H1 (cell line): ENCODE measurements at regions not wholly inside any gene's neighbourhood (a gene's known extent, or its start where the extent isn't known, plus 50 kb on each side); places are given as distances from the start of the nearest gene placed in this dataset.

ENCODE experiments used
- CTCF ChIA-PET: fragments of 300-600 bp; sonication (Branson Sonifier 250); formaldehyde crosslinking; loops from one replicate; lab custom pipeline; 2021; ENCODE audit not compliant: partially characterized antibody; lab: Charles Lee
- POLR2A ChIA-PET: fragments of 300-600 bp; sonication (Branson Sonifier 250); formaldehyde crosslinking; loops from one replicate; lab custom pipeline; 2021; ENCODE audit warnings: inconsistent platforms; ENCODE audit not compliant: partially characterized antibody; lab: Charles Lee
- DNase-seq, 2 experiments: peaks; one replicate each; pipeline versions ENCODE4 v3.0.0 to v3.0.0-alpha.2; 2010 to 2022; ENCODE audit warnings: low spot score in 2 of 2, low read depth in 1 of 2, mixed read lengths in 1 of 2
- FAIRE-seq: peaks from 2 replicates; lab custom pipeline; 2011; peaks lifted over from hg19 to GRCh38; lab: Jason Lieb, UNC
- H2AFZ ChIP-seq: 2 replicates; pipeline ENCODE4 v1.8.1; 2012; ENCODE audit warnings: low read length, inconsistent platforms
- H2AK5ac ChIP-seq: 2 replicates; pipeline ENCODE4 v1.6.1; 2013; ENCODE audit warnings: low read depth, low read length
- H2BK120ac ChIP-seq: replicated peaks from 2 replicates; pipeline ENCODE3; 2013; ENCODE audit warnings: low read depth, low read length, inconsistent platforms
- H2BK12ac ChIP-seq: 2 replicates; pipeline ENCODE4 v1.6.1; 2013; ENCODE audit warnings: low read depth, low read length
- H2BK15ac ChIP-seq: 2 replicates; pipeline ENCODE4 v1.6.1; 2013; ENCODE audit warnings: low read length
- H2BK20ac ChIP-seq: 2 replicates; pipeline ENCODE4 v1.6.1; 2013; ENCODE audit warnings: low read length
- H2BK5ac ChIP-seq: 2 replicates; pipeline ENCODE4 v1.6.1; 2013; ENCODE audit warnings: low read depth, low read length
- H3K14ac ChIP-seq: 2 replicates; pipeline ENCODE4 v1.6.1; 2013; ENCODE audit warnings: inconsistent platforms; ENCODE audit not compliant: insufficient read length
- H3K18ac ChIP-seq: 2 replicates; pipeline ENCODE4 v1.6.1; 2013; ENCODE audit warnings: low read length; ENCODE audit errors: extremely low read depth
- H3K23ac ChIP-seq: 2 replicates; pipeline ENCODE4 v1.6.1; 2013; ENCODE audit warnings: inconsistent platforms; ENCODE audit not compliant: insufficient read length
- H3K23me2 ChIP-seq: 2 replicates; pipeline ENCODE4 v1.6.1; 2013; ENCODE audit warnings: low read depth, low read length
- H3K27ac ChIP-seq: 2 replicates; pipeline ENCODE4 v1.6.1; 2011; ENCODE audit warnings: low read depth, low read length, inconsistent platforms
- H3K27me3 ChIP-seq, 4 experiments: replicated peaks in 1 of 4; 1 replicate in 1 of 4; 2 replicates in 3 of 4; pipeline versions ENCODE4 v1.6.1 to v1.8.1; 2011 to 2013; ENCODE audit warnings: low read length in 3 of 4, mild to moderate bottlenecking in 3 of 4, inconsistent platforms in 2 of 4, mixed read lengths in 2 of 4, moderate library complexity in 1 of 4; ENCODE audit not compliant: control insufficient read depth in 3 of 4, insufficient read depth in 3 of 4; ENCODE audit errors: extremely low read depth in 1 of 4
- H3K36me3 ChIP-seq, 4 experiments: 2 replicates each; pipeline versions ENCODE4 v1.6.1 to v1.8.1; 2011 to 2013; ENCODE audit warnings: mild to moderate bottlenecking in 4 of 4, low read length in 3 of 4, moderate library complexity in 2 of 4, control low read depth in 1 of 4, inconsistent platforms in 1 of 4; ENCODE audit not compliant: insufficient read depth in 4 of 4, control insufficient read depth in 2 of 4
- H3K4ac ChIP-seq: replicated peaks from 2 replicates; pipeline ENCODE3; 2013; ENCODE audit warnings: low read length, low read depth, mixed read lengths, inconsistent platforms; ENCODE audit not compliant: insufficient read length
- H3K4me1 ChIP-seq, 4 experiments: replicated peaks in 1 of 4; 1 replicate in 1 of 4; 2 replicates in 3 of 4; pipeline versions ENCODE4 v1.6.1 to v1.8.1; 2011 to 2013; ENCODE audit warnings: low read length in 3 of 4, inconsistent platforms in 2 of 4, mixed read lengths in 1 of 4; ENCODE audit not compliant: insufficient read depth in 4 of 4, control insufficient read depth in 3 of 4
- H3K4me2 ChIP-seq, 2 experiments: 2 replicates each; pipeline versions ENCODE4 v1.6.1 to v1.8.1; 2011 to 2013; ENCODE audit warnings: low read depth in 2 of 2, low read length in 2 of 2, control low read depth in 1 of 2, inconsistent platforms in 1 of 2, mild to moderate bottlenecking in 1 of 2; ENCODE audit not compliant: insufficient read depth in 1 of 2
- H3K4me3 ChIP-seq, 4 experiments: fragments of 200-600, 300-600 bp in 1 of 4; sonication (generic), shearing (Covaris generic), sonication (Bioruptor Twin) in 1 of 4; 2 replicates each; pipeline versions ENCODE4 v1.5.1 to v1.8.1; 2011 to 2016; ENCODE audit warnings: low read length in 4 of 4, low read depth in 3 of 4, control low read depth in 2 of 4, inconsistent platforms in 2 of 4, mild to moderate bottlenecking in 2 of 4, mixed read lengths in 1 of 4, moderate library complexity in 1 of 4; ENCODE audit not compliant: insufficient read depth in 2 of 4; ENCODE audit errors: extremely low read depth in 1 of 4
- H3K56ac ChIP-seq: replicated peaks from 2 replicates; pipeline ENCODE3; 2013; ENCODE audit warnings: low read depth, mild to moderate bottlenecking, mixed read lengths, low read length, inconsistent platforms; ENCODE audit not compliant: insufficient read length
- H3K79me1 ChIP-seq: 2 replicates; pipeline ENCODE4 v1.6.1; 2013; ENCODE audit warnings: low read depth, low read length, control low read depth
- H3K79me2 ChIP-seq, 2 experiments: 2 replicates each; pipeline versions ENCODE4 v1.6.1 to v1.8.1; 2012 to 2013; ENCODE audit warnings: low read length in 2 of 2, mild to moderate bottlenecking in 2 of 2, inconsistent platforms in 1 of 2; ENCODE audit not compliant: insufficient read depth in 2 of 2, control insufficient read depth in 1 of 2
- H3K9ac ChIP-seq, 4 experiments: replicated peaks in 1 of 4; 1 replicate in 1 of 4; 2 replicates in 3 of 4; pipeline versions ENCODE4 v1.6.1 to v1.8.1; 2011 to 2013; ENCODE audit warnings: low read depth in 3 of 4, low read length in 3 of 4, control low read depth in 2 of 4, mild to moderate bottlenecking in 2 of 4, moderate library complexity in 2 of 4, inconsistent platforms in 1 of 4; ENCODE audit errors: extremely low read depth in 1 of 4
- H3K9me3 ChIP-seq, 2 experiments: 2 replicates each; pipeline versions ENCODE4 v1.6.1 to v1.8.1; 2012 to 2013; ENCODE audit warnings: mild to moderate bottlenecking in 2 of 2, moderate library complexity in 2 of 2, control low read depth in 1 of 2, inconsistent platforms in 1 of 2, low read depth in 1 of 2, low read length in 1 of 2, mixed read lengths in 1 of 2; ENCODE audit not compliant: insufficient read depth in 2 of 2
- H4K20me1 ChIP-seq, 2 experiments: replicated peaks in 1 of 2; 2 replicates each; pipeline versions ENCODE3 to v1.8.1; 2011 to 2013; ENCODE audit warnings: inconsistent platforms in 2 of 2, low read length in 2 of 2, mild to moderate bottlenecking in 1 of 2; ENCODE audit not compliant: insufficient read depth in 2 of 2, control insufficient read depth in 1 of 2
- H4K5ac ChIP-seq: 2 replicates; pipeline ENCODE4 v1.6.1; 2013; ENCODE audit warnings: low read length, low read depth, mixed read lengths, inconsistent platforms; ENCODE audit not compliant: insufficient read length
- H4K8ac ChIP-seq: 2 replicates; pipeline ENCODE4 v1.8.0; 2013; ENCODE audit warnings: mild to moderate bottlenecking, moderate library complexity, low read length, inconsistent platforms; ENCODE audit not compliant: insufficient read depth; ENCODE audit errors: extremely low read depth
- H4K91ac ChIP-seq: replicated peaks from 2 replicates; pipeline ENCODE3; 2013; ENCODE audit warnings: low read length, mixed read lengths, inconsistent platforms; ENCODE audit not compliant: insufficient read length
- BCL11A ChIP-seq, 2 experiments: IDR thresholded peaks; one replicate each; pipeline ENCODE4 v1.6.1; 2011; ENCODE audit warnings: low read depth in 2 of 2, low read length in 2 of 2, mild to moderate bottlenecking in 2 of 2
- CBX8 ChIP-seq: fragments of 300-800, 300-1000 bp; sonication (generic); IDR thresholded peaks from 2 replicates; pipeline ENCODE4 v1.7.1; 2016; ENCODE audit warnings: low read depth, low read length, borderline replicate concordance
- CHD1 ChIP-seq: IDR thresholded peaks from 2 replicates; pipeline ENCODE4 v1.6.1; 2012; ENCODE audit warnings: low read depth, low read length, improper control_type of control experiment
- CREB1 ChIP-seq: IDR thresholded peaks from 2 replicates; pipeline ENCODE4 v1.6.1; 2012; ENCODE audit warnings: inconsistent platforms
- CTCF ChIP-seq, 3 experiments: IDR thresholded peaks; 1 replicate in 2 of 3; 2 replicates in 1 of 3; pipeline versions ENCODE4 v1.5.1 to v1.6.1; 2011; ENCODE audit warnings: low read length in 3 of 3, mild to moderate bottlenecking in 3 of 3, inconsistent platforms in 2 of 3, low read depth in 1 of 3, moderate library complexity in 1 of 3; ENCODE audit not compliant: insufficient read depth in 1 of 3; ENCODE audit errors: control extremely low read depth in 1 of 3
- GABPA ChIP-seq: IDR thresholded peaks from 2 replicates; pipeline ENCODE4 v1.6.1; 2011; ENCODE audit warnings: mild to moderate bottlenecking, low read length, moderate library complexity, borderline replicate concordance; ENCODE audit not compliant: insufficient read depth
- KDM1A ChIP-seq: fragments of 200-600, 300-600 bp; sonication (generic); IDR thresholded peaks from 2 replicates; pipeline ENCODE4 v1.7.1; 2016; ENCODE audit warnings: mild to moderate bottlenecking, low read length, borderline replicate concordance
- SIX5 ChIP-seq: IDR thresholded peaks from 2 replicates; pipeline ENCODE4 v1.6.1; 2011; ENCODE audit warnings: mild to moderate bottlenecking, low read depth, low read length
- TEAD4 ChIP-seq: IDR thresholded peaks from 2 replicates; pipeline ENCODE4 v1.6.1; 2012; ENCODE audit warnings: low read depth, low read length, inconsistent platforms, mixed read lengths
- USF2 ChIP-seq: IDR thresholded peaks from 2 replicates; pipeline ENCODE4 v1.6.1; 2011; ENCODE audit warnings: low read length, improper control_type of control experiment
- WGBS, 2 experiments: shearing (Covaris generic) in 1 of 2; methylation state at CpG; one replicate each; pipeline versions ENCODE4 v1.1.6 to v1.1.7; 2013 to 2015; ENCODE audit warnings: low lambda C conversion rate in 2 of 2, mixed read lengths in 2 of 2, inconsistent platforms in 1 of 2, low coverage in 1 of 2, missing lambda C conversion rate in 1 of 2; ENCODE audit not compliant: insufficient replicate concordance in 2 of 2, insufficient coverage in 1 of 2, insufficient read length in 1 of 2; ENCODE audit errors: extremely low coverage in 1 of 2, missing lambda C conversion rate in 1 of 2; 5-methylcytosine and 5-hydroxymethylcytosine counted together

- Histone ChIP-seq H3K4me1 (no peaks in the 10 kb centered on the region), H3K9me3 (no peaks in the 10 kb centered on the region), H3K14ac (no peak overlapping the region), H3K4ac (no peak overlapping the region), H3K56ac (no peak overlapping the region), H2BK120ac (no peak overlapping the region), H4K20me1 (no peaks in the 10 kb centered on the region), H3K4me3 (no peak overlapping the region), H3K79me2 (no peaks in the 10 kb centered on the region), H2BK15ac (no peak overlapping the region), H3K27ac (no peak overlapping the region), H2AFZ (no peak overlapping the region), H2BK12ac (no peak overlapping the region), H3K9ac (no peak overlapping the region), H3K23me2 (no peaks in the 10 kb centered on the region), H3K4me2 (no peak overlapping the region), H3K23ac (no peak overlapping the region), H3K18ac (no peak overlapping the region), H2BK20ac (no peak overlapping the region), H4K8ac (no peak overlapping the region), H3K79me1 (no peaks in the 10 kb centered on the region), H4K5ac (no peak overlapping the region), H2AK5ac (no peak overlapping the region), H3K36me3 (no peaks in the 10 kb centered on the region), H3K27me3 (no peaks in the 10 kb centered on the region), H2BK5ac (no peak overlapping the region), H4K91ac (no peak overlapping the region)
- CTCF ChIA-PET, result interaction anchor here (0.9 kb wide), 1 partner anchor 112 kb away, joined by 3 read pairs; no protein-coding TSS in a partner anchor
- WGBS, 2 experiments, result 93% methylated on average over 1 of the region's 1 CpG; no CpG with 5 or more reads in 1 of the 2 experiments
- DNase-seq, result no peak
- FAIRE-seq, result no peak
- POLR2A ChIA-PET, result no interaction called here
- no peak for TF ChIP-seq USF2
- TF ChIP-seq KDM1A, result no peak
- TF ChIP-seq BCL11A (IDR thresholded peaks at IDR 0.05; ENCODE audit: low read depth in 2 of 2, low read length in 2 of 2), result no peak
- no peak for TF ChIP-seq CREB1
- TF ChIP-seq SIX5, result no peak
- TF ChIP-seq TEAD4, result no peak
- no peak for TF ChIP-seq GABPA
- TF ChIP-seq CBX8, result no peak
- no peak for TF ChIP-seq CHD1
- no peak for TF ChIP-seq CTCF (IDR thresholded peaks at IDR 0.05; ENCODE audit: control extremely low read depth in 1 of 3, insufficient read depth in 1 of 3, low read depth in 1 of 3, low read length in 3 of 3)
Measured at GRCh38 chr9:111186021-111186530, 143.9 kb downstream of the OR2K2 start.
